AG04450 (cell line): ENCODE measurements at regions not wholly inside any gene's neighbourhood (a gene's known extent, or its start where the extent isn't known, plus 50 kb on each side); places are given as distances from the start of the nearest gene placed in this dataset.

Experiments used
- CTCF ChIA-PET: fragments of 300-600, 350-600 bp; formaldehyde crosslinking; extraction: SDS; loops from one replicate; lab custom pipeline; 2022; ENCODE audit warnings: antibody characterized with exemption, inconsistent platforms; lab: Charles Lee
- POLR2A ChIA-PET: fragments of 350-600 bp; formaldehyde crosslinking; extraction: SDS; loops from one replicate; lab custom pipeline; 2021; ENCODE audit warnings: antibody characterized with exemption, inconsistent platforms; lab: Yijun Ruan, JAX
- DNase-seq: peaks from one replicate; pipeline ENCODE4 v3.0.0-alpha.2; 2011; ENCODE audit warnings: low read depth, low spot score
- H3K27ac ChIP-seq: one replicate; pipeline ENCODE4 v1.5.1; 2012; ENCODE audit warnings: low read depth, low read length, control low read depth
- H3K27me3 ChIP-seq: one replicate; pipeline ENCODE4 v1.6.0; 2012; ENCODE audit warnings: low read length; ENCODE audit not compliant: control insufficient read depth, insufficient read depth
- H3K4me3 ChIP-seq: 2 replicates; pipeline ENCODE4 v1.5.1; 2011; ENCODE audit warnings: mild to moderate bottlenecking, low read depth, low read length, control low read depth
- H3K9me3 ChIP-seq: 2 replicates; pipeline ENCODE4 v1.5.1; 2012; ENCODE audit warnings: low read length; ENCODE audit not compliant: control insufficient read depth, insufficient read depth
- CTCF ChIP-seq: IDR thresholded peaks from 2 replicates; pipeline ENCODE4 v1.5.1; 2011; ENCODE audit warnings: low read depth, low read length, control low read depth, inconsistent platforms

GRCh38 chr1:88133991-88134390 lies 550.1 kb upstream of the PKN2 start:
- POLR2A ChIA-PET: no interaction called here
- no peak for TF ChIP-seq CTCF
- Histone ChIP-seq H3K4me3 (no peak overlapping the region), H3K27me3 (no peaks in the 10 kb centered on the region), H3K9me3 (no peaks in the 10 kb centered on the region), H3K27ac (no peak overlapping the region)
- no peak for DNase-seq
- CTCF ChIA-PET: no interaction called here

- Histone ChIP-seq H3K9me3 (no peaks in the 10 kb centered on the region), H3K27me3 (no peaks in the 10 kb centered on the region), H3K27ac (no peak overlapping the region), H3K4me3 (no peak overlapping the region)
- POLR2A ChIA-PET: no interaction called here
- CTCF ChIA-PET: interaction anchor here (0.5 to 0.7 kb wide), 2 partner anchors 45 to 818 kb away, joined by 3 read pairs; no protein-coding TSS in a partner anchor
- TF ChIP-seq CTCF: no peak
- DNase-seq: no peak
Measured at GRCh38 chr1:88134983-88135921, 548.8 kb upstream of the PKN2 start.

GRCh38 chr1:88139633-88140032 lies 544.4 kb upstream of the PKN2 start:
- DNase-seq: no peak
- Histone ChIP-seq H3K4me3 (no peak overlapping the region), H3K27me3 (no peaks in the 10 kb centered on the region), H3K9me3 (no peaks in the 10 kb centered on the region), H3K27ac (no peak overlapping the region)
- POLR2A ChIA-PET: no interaction called here
- no peak for TF ChIP-seq CTCF
- CTCF ChIA-PET: interaction anchor here (0.6 kb wide), 1 partner anchor 157 kb away, joined by 3 read pairs; no protein-coding TSS in a partner anchor

- H3K4me3 ChIP-seq: no peak overlapping the region
- no peaks in the 10 kb centered on the region for H3K9me3 ChIP-seq
- CTCF ChIA-PET: interaction anchor here (0.6 to 1.4 kb wide), 2 partner anchors 40 to 157 kb away, joined by 3 read pairs; no protein-coding TSS in a partner anchor
- H3K27me3 ChIP-seq: no peaks in the 10 kb centered on the region
- TF ChIP-seq CTCF: no peak
- DNase-seq: no peak
- no peak overlapping the region for H3K27ac ChIP-seq
- POLR2A ChIA-PET: no interaction called here
Measured at GRCh38 chr1:88140325-88140724, 543.7 kb upstream of the PKN2 start.

- no peak for DNase-seq
- Histone ChIP-seq H3K4me3 (no peak overlapping the region), H3K27ac (no peak overlapping the region), H3K27me3 (no peaks in the 10 kb centered on the region), H3K9me3 (no peaks in the 10 kb centered on the region)
- POLR2A ChIA-PET: no interaction called here
- CTCF ChIA-PET: interaction anchor here (0.9 to 1.4 kb wide), 3 partner anchors 36 to 188 kb away, joined by 3 to 6 read pairs (median 3); no protein-coding TSS in a partner anchor
- TF ChIP-seq CTCF: no peak
Measured at GRCh38 chr1:88141499-88142074, 542.5 kb upstream of the PKN2 start.
